H1 (cell line): ENCODE measurements at regions not wholly inside any gene's neighbourhood (a gene's known extent, or its start where the extent isn't known, plus 50 kb on each side); places are given as distances from the start of the nearest gene placed in this dataset.

Source experiments
- CTCF ChIA-PET: fragments of 300-600 bp; sonication (Branson Sonifier 250); formaldehyde crosslinking; loops from one replicate; lab custom pipeline; 2021; ENCODE audit not compliant: partially characterized antibody; lab: Charles Lee
- POLR2A ChIA-PET: fragments of 300-600 bp; sonication (Branson Sonifier 250); formaldehyde crosslinking; loops from one replicate; lab custom pipeline; 2021; ENCODE audit warnings: inconsistent platforms; ENCODE audit not compliant: partially characterized antibody; lab: Charles Lee
- DNase-seq, 2 experiments: peaks; one replicate each; pipeline versions ENCODE4 v3.0.0 to v3.0.0-alpha.2; 2010 to 2022; ENCODE audit warnings: low spot score in 2 of 2, low read depth in 1 of 2, mixed read lengths in 1 of 2
- FAIRE-seq: peaks from 2 replicates; lab custom pipeline; 2011; peaks lifted over from hg19 to GRCh38; lab: Jason Lieb, UNC
- H2AFZ ChIP-seq: 2 replicates; pipeline ENCODE4 v1.8.1; 2012; ENCODE audit warnings: low read length, inconsistent platforms
- H2AK5ac ChIP-seq: 2 replicates; pipeline ENCODE4 v1.6.1; 2013; ENCODE audit warnings: low read depth, low read length
- H2BK120ac ChIP-seq: replicated peaks from 2 replicates; pipeline ENCODE3; 2013; ENCODE audit warnings: low read depth, low read length, inconsistent platforms
- H2BK12ac ChIP-seq: 2 replicates; pipeline ENCODE4 v1.6.1; 2013; ENCODE audit warnings: low read depth, low read length
- H2BK15ac ChIP-seq: 2 replicates; pipeline ENCODE4 v1.6.1; 2013; ENCODE audit warnings: low read length
- H2BK20ac ChIP-seq: 2 replicates; pipeline ENCODE4 v1.6.1; 2013; ENCODE audit warnings: low read length
- H2BK5ac ChIP-seq: 2 replicates; pipeline ENCODE4 v1.6.1; 2013; ENCODE audit warnings: low read depth, low read length
- H3K14ac ChIP-seq: 2 replicates; pipeline ENCODE4 v1.6.1; 2013; ENCODE audit warnings: inconsistent platforms; ENCODE audit not compliant: insufficient read length
- H3K18ac ChIP-seq: 2 replicates; pipeline ENCODE4 v1.6.1; 2013; ENCODE audit warnings: low read length; ENCODE audit errors: extremely low read depth
- H3K23ac ChIP-seq: 2 replicates; pipeline ENCODE4 v1.6.1; 2013; ENCODE audit warnings: inconsistent platforms; ENCODE audit not compliant: insufficient read length
- H3K23me2 ChIP-seq: 2 replicates; pipeline ENCODE4 v1.6.1; 2013; ENCODE audit warnings: low read depth, low read length
- H3K27ac ChIP-seq: 2 replicates; pipeline ENCODE4 v1.6.1; 2011; ENCODE audit warnings: low read depth, low read length, inconsistent platforms
- H3K27me3 ChIP-seq, 4 experiments: replicated peaks in 1 of 4; 1 replicate in 1 of 4; 2 replicates in 3 of 4; pipeline versions ENCODE4 v1.6.1 to v1.8.1; 2011 to 2013; ENCODE audit warnings: low read length in 3 of 4, mild to moderate bottlenecking in 3 of 4, inconsistent platforms in 2 of 4, mixed read lengths in 2 of 4, moderate library complexity in 1 of 4; ENCODE audit not compliant: control insufficient read depth in 3 of 4, insufficient read depth in 3 of 4; ENCODE audit errors: extremely low read depth in 1 of 4
- H3K36me3 ChIP-seq, 4 experiments: 2 replicates each; pipeline versions ENCODE4 v1.6.1 to v1.8.1; 2011 to 2013; ENCODE audit warnings: mild to moderate bottlenecking in 4 of 4, low read length in 3 of 4, moderate library complexity in 2 of 4, control low read depth in 1 of 4, inconsistent platforms in 1 of 4; ENCODE audit not compliant: insufficient read depth in 4 of 4, control insufficient read depth in 2 of 4
- H3K4ac ChIP-seq: replicated peaks from 2 replicates; pipeline ENCODE3; 2013; ENCODE audit warnings: low read length, low read depth, mixed read lengths, inconsistent platforms; ENCODE audit not compliant: insufficient read length
- H3K4me1 ChIP-seq, 4 experiments: replicated peaks in 1 of 4; 1 replicate in 1 of 4; 2 replicates in 3 of 4; pipeline versions ENCODE4 v1.6.1 to v1.8.1; 2011 to 2013; ENCODE audit warnings: low read length in 3 of 4, inconsistent platforms in 2 of 4, mixed read lengths in 1 of 4; ENCODE audit not compliant: insufficient read depth in 4 of 4, control insufficient read depth in 3 of 4
- H3K4me2 ChIP-seq, 2 experiments: 2 replicates each; pipeline versions ENCODE4 v1.6.1 to v1.8.1; 2011 to 2013; ENCODE audit warnings: low read depth in 2 of 2, low read length in 2 of 2, control low read depth in 1 of 2, inconsistent platforms in 1 of 2, mild to moderate bottlenecking in 1 of 2; ENCODE audit not compliant: insufficient read depth in 1 of 2
- H3K4me3 ChIP-seq, 4 experiments: fragments of 200-600, 300-600 bp in 1 of 4; sonication (generic), shearing (Covaris generic), sonication (Bioruptor Twin) in 1 of 4; 2 replicates each; pipeline versions ENCODE4 v1.5.1 to v1.8.1; 2011 to 2016; ENCODE audit warnings: low read length in 4 of 4, low read depth in 3 of 4, control low read depth in 2 of 4, inconsistent platforms in 2 of 4, mild to moderate bottlenecking in 2 of 4, mixed read lengths in 1 of 4, moderate library complexity in 1 of 4; ENCODE audit not compliant: insufficient read depth in 2 of 4; ENCODE audit errors: extremely low read depth in 1 of 4
- H3K56ac ChIP-seq: replicated peaks from 2 replicates; pipeline ENCODE3; 2013; ENCODE audit warnings: low read depth, mild to moderate bottlenecking, mixed read lengths, low read length, inconsistent platforms; ENCODE audit not compliant: insufficient read length
- H3K79me1 ChIP-seq: 2 replicates; pipeline ENCODE4 v1.6.1; 2013; ENCODE audit warnings: low read depth, low read length, control low read depth
- H3K79me2 ChIP-seq, 2 experiments: 2 replicates each; pipeline versions ENCODE4 v1.6.1 to v1.8.1; 2012 to 2013; ENCODE audit warnings: low read length in 2 of 2, mild to moderate bottlenecking in 2 of 2, inconsistent platforms in 1 of 2; ENCODE audit not compliant: insufficient read depth in 2 of 2, control insufficient read depth in 1 of 2
- H3K9ac ChIP-seq, 4 experiments: replicated peaks in 1 of 4; 1 replicate in 1 of 4; 2 replicates in 3 of 4; pipeline versions ENCODE4 v1.6.1 to v1.8.1; 2011 to 2013; ENCODE audit warnings: low read depth in 3 of 4, low read length in 3 of 4, control low read depth in 2 of 4, mild to moderate bottlenecking in 2 of 4, moderate library complexity in 2 of 4, inconsistent platforms in 1 of 4; ENCODE audit errors: extremely low read depth in 1 of 4
- H3K9me3 ChIP-seq, 2 experiments: 2 replicates each; pipeline versions ENCODE4 v1.6.1 to v1.8.1; 2012 to 2013; ENCODE audit warnings: mild to moderate bottlenecking in 2 of 2, moderate library complexity in 2 of 2, control low read depth in 1 of 2, inconsistent platforms in 1 of 2, low read depth in 1 of 2, low read length in 1 of 2, mixed read lengths in 1 of 2; ENCODE audit not compliant: insufficient read depth in 2 of 2
- H4K20me1 ChIP-seq, 2 experiments: replicated peaks in 1 of 2; 2 replicates each; pipeline versions ENCODE3 to v1.8.1; 2011 to 2013; ENCODE audit warnings: inconsistent platforms in 2 of 2, low read length in 2 of 2, mild to moderate bottlenecking in 1 of 2; ENCODE audit not compliant: insufficient read depth in 2 of 2, control insufficient read depth in 1 of 2
- H4K5ac ChIP-seq: 2 replicates; pipeline ENCODE4 v1.6.1; 2013; ENCODE audit warnings: low read length, low read depth, mixed read lengths, inconsistent platforms; ENCODE audit not compliant: insufficient read length
- H4K8ac ChIP-seq: 2 replicates; pipeline ENCODE4 v1.8.0; 2013; ENCODE audit warnings: mild to moderate bottlenecking, moderate library complexity, low read length, inconsistent platforms; ENCODE audit not compliant: insufficient read depth; ENCODE audit errors: extremely low read depth
- H4K91ac ChIP-seq: replicated peaks from 2 replicates; pipeline ENCODE3; 2013; ENCODE audit warnings: low read length, mixed read lengths, inconsistent platforms; ENCODE audit not compliant: insufficient read length
- JUND ChIP-seq: IDR thresholded peaks from 2 replicates; pipeline ENCODE4 v1.6.1; 2011; ENCODE audit warnings: mild to moderate bottlenecking, improper control_type of control experiment, low read length
- POLR2A ChIP-seq, 2 experiments: IDR thresholded peaks; 1 replicate in 1 of 2; 2 replicates in 1 of 2; pipeline ENCODE4 v1.6.1; 2011; ENCODE audit warnings: low read depth in 2 of 2, low read length in 2 of 2, mild to moderate bottlenecking in 2 of 2; ENCODE audit errors: control extremely low read depth in 1 of 2
- WGBS, 2 experiments: shearing (Covaris generic) in 1 of 2; methylation state at CpG; one replicate each; pipeline versions ENCODE4 v1.1.6 to v1.1.7; 2013 to 2015; ENCODE audit warnings: low lambda C conversion rate in 2 of 2, mixed read lengths in 2 of 2, inconsistent platforms in 1 of 2, low coverage in 1 of 2, missing lambda C conversion rate in 1 of 2; ENCODE audit not compliant: insufficient replicate concordance in 2 of 2, insufficient coverage in 1 of 2, insufficient read length in 1 of 2; ENCODE audit errors: extremely low coverage in 1 of 2, missing lambda C conversion rate in 1 of 2; 5-methylcytosine and 5-hydroxymethylcytosine counted together

GRCh38 chr4:76836860-76837562, 60.9 kb downstream of the SOWAHB start:
- H3K23me2 ChIP-seq, result no peaks in the 10 kb centered on the region
- TF ChIP-seq JUND (no peak), POLR2A (IDR thresholded peaks at IDR 0.05; ENCODE audit: control extremely low read depth in 1 of 2, low read depth in 2 of 2, low read length in 2 of 2) (no peak)
- H3K56ac ChIP-seq, result no peak overlapping the region
- FAIRE-seq, result no peak
- H3K4me2 ChIP-seq, result no peak overlapping the region
- no peaks in the 10 kb centered on the region for H3K79me1 ChIP-seq
- H2BK5ac ChIP-seq, result no peak overlapping the region
- no peaks in the 10 kb centered on the region for H3K27me3 ChIP-seq
- WGBS, 2 experiments, result 62% methylated on average over 4 of the region's 4 CpGs; no CpG with 5 or more reads in 1 of the 2 experiments
- no peak overlapping the region for H2BK120ac ChIP-seq
- H2AK5ac ChIP-seq, result no peak overlapping the region
- H3K9me3 ChIP-seq, result no peaks in the 10 kb centered on the region
- no peak overlapping the region for H3K4ac ChIP-seq
- no peak overlapping the region for H3K23ac ChIP-seq
- no peak overlapping the region for H4K91ac ChIP-seq
- H3K36me3 ChIP-seq, result no peaks in the 10 kb centered on the region
- no peak overlapping the region for H3K14ac ChIP-seq
- no peaks in the 10 kb centered on the region for H3K79me2 ChIP-seq
- no peak overlapping the region for H3K18ac ChIP-seq
- no peak for DNase-seq
- CTCF ChIA-PET, result no interaction called here
- no peak overlapping the region for H4K5ac ChIP-seq
- H3K4me3 ChIP-seq, result no peak overlapping the region
- H3K9ac ChIP-seq, result no peak overlapping the region
- POLR2A ChIA-PET, result no interaction called here
- H4K20me1 ChIP-seq, result no peaks in the 10 kb centered on the region
- no peak overlapping the region for H2BK20ac ChIP-seq
- H2BK12ac ChIP-seq, result no peak overlapping the region
- no peak overlapping the region for H4K8ac ChIP-seq
- no peak overlapping the region for H2AFZ ChIP-seq
- H3K27ac ChIP-seq, result no peak overlapping the region
- H3K4me1 ChIP-seq, result no peaks in the 10 kb centered on the region
- no peak overlapping the region for H2BK15ac ChIP-seq
